ENCODE measurements at regions not wholly inside any gene's neighbourhood (a gene's known extent, or its start where the extent isn't known, plus 50 kb on each side); places are given as distances from the start of the nearest gene placed in this dataset.
A peak's percentile ranks its signal among the peaks of the same experiment; 100 is the strongest.

DNA sequence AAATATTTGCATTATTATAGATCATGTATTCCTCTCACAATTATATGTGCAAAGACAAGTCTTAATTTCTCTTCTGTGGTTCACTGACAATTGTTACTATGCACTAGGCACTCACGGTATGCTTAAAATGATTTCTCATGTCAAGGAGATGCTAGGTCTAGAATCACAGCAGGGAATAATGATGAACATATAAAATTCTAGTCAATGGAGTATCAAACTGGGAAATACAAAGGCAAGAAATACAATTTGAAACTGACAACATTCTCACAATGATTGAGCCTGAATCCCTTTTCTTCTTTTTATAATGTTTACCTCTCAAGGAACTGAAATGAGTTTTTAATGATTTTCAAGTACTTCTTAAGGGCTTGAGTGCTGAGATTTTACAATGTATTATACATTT lies 302.3 kb upstream of the GRAMD2B start:
- TF ChIP-seq MAZ (IDR thresholded peaks at IDR 0.05; ENCODE audit: borderline replicate concordance, low read depth, low read length) (no peak), CEBPB (IDR thresholded peaks at IDR 0.05) (no peak), TP53 (CRISPR knock-in tag; IDR thresholded peaks at IDR 0.05) (no peak), POLR2A (IDR thresholded peaks at IDR 0.05; ENCODE audit: low read length) (no peak), JUNB (IDR thresholded peaks at IDR 0.05) (no peak), RARB (CRISPR knock-in tag; IDR thresholded peaks at IDR 0.05) (no peak), ZC3H11A (IDR thresholded peaks at IDR 0.05) (no peak), FOSB (CRISPR knock-in tag; IDR thresholded peaks at IDR 0.05) (no peak), HOXB5 (CRISPR knock-in tag; IDR thresholded peaks at IDR 0.05) (no peak), JUN (IDR thresholded peaks at IDR 0.05) (no peak)
- TF ChIP-seq, protein P1, sequence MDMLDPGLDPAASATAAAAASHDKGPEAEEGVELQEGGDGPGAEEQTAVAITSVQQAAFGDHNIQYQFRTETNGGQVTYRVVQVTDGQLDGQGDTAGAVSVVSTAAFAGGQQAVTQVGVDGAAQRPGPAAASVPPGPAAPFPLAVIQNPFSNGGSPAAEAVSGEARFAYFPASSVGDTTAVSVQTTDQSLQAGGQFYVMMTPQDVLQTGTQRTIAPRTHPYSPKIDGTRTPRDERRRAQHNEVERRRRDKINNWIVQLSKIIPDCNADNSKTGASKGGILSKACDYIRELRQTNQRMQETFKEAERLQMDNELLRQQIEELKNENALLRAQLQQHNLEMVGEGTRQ (IDR thresholded peaks at IDR 0.05), result no peak
- TF ChIP-seq, protein P2, sequence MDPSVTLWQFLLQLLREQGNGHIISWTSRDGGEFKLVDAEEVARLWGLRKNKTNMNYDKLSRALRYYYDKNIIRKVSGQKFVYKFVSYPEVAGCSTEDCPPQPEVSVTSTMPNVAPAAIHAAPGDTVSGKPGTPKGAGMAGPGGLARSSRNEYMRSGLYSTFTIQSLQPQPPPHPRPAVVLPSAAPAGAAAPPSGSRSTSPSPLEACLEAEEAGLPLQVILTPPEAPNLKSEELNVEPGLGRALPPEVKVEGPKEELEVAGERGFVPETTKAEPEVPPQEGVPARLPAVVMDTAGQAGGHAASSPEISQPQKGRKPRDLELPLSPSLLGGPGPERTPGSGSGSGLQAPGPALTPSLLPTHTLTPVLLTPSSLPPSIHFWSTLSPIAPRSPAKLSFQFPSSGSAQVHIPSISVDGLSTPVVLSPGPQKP (IDR thresholded peaks at IDR 0.05; ENCODE audit: low read depth, low read length), result no peak
- TF ChIP-seq, protein P3, sequence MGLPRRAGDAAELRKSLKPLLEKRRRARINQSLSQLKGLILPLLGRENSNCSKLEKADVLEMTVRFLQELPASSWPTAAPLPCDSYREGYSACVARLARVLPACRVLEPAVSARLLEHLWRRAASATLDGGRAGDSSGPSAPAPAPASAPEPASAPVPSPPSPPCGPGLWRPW (IDR thresholded peaks at IDR 0.05), result no peak
- ATAC-seq (no peak), FAIRE-seq (no peak), DNase-seq (ENCODE audit: low read depth in 1 of 2, low spot score in 1 of 2) (no peak)
- WGBS (ENCODE audit: missing lambda C conversion rate), result 50% methylated on average over 1 of the region's 1 CpG
- Histone ChIP-seq H3K4me3 (no peak overlapping the region), H3K9me3 (no peaks in the 10 kb centered on the region), H3K4me2 (no peak overlapping the region), H3K27ac (no peak overlapping the region), H3K4me1 (no peaks in the 10 kb centered on the region)
- ChIA-PET CTCF (interaction anchor here (0.6 kb wide), 1 partner anchor 951 kb away, joined by 3 read pairs; no protein-coding TSS in a partner anchor), POLR2A (no interaction called here)

DNA sequence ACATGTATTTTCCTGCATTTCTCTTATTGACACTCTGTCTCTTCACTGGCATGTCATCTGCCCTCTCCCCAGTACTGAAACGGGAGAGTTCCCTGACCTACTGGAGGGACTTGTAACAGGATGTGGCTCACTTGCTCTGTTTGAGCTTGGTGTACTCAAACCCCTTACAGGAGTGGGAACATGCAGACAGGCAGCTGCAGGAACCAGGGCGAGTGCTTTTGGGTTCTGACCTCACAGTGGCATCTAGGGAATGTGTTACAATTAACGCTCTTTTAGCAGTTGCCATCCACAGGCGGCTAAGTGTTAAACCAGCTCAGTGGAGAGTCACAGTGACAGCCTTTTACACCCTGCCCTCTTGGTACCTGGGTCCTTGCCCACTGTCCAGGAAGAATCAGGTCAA lies 300.3 kb upstream of the GRAMD2B start:
- ChIA-PET POLR2A (no interaction called here), CTCF (no interaction called here)
- Histone ChIP-seq H3K4me1 (no peaks in the 10 kb centered on the region), H3K27ac (no peak overlapping the region), H3K4me2 (no peak overlapping the region), H3K4me3 (no peak overlapping the region), H3K9me3 (no peaks in the 10 kb centered on the region)
- DNase-seq (ENCODE audit: low read depth in 1 of 2, low spot score in 1 of 2), result no peak
- TF ChIP-seq, protein P4, sequence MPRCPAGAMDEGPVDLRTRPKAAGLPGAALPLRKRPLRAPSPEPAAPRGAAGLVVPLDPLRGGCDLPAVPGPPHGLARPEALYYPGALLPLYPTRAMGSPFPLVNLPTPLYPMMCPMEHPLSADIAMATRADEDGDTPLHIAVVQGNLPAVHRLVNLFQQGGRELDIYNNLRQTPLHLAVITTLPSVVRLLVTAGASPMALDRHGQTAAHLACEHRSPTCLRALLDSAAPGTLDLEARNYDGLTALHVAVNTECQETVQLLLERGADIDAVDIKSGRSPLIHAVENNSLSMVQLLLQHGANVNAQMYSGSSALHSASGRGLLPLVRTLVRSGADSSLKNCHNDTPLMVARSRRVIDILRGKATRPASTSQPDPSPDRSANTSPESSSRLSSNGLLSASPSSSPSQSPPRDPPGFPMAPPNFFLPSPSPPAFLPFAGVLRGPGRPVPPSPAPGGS (IDR thresholded peaks at IDR 0.05), result no peak
- no peak for TF ChIP-seq CHD2 (IDR thresholded peaks at IDR 0.05; ENCODE audit: low read length, partially characterized antibody)
- TF ChIP-seq MYC (IDR thresholded peaks at IDR 0.05; ENCODE audit: borderline replicate concordance, low read length), result no peak
- ATAC-seq, result no peak
- 32% methylated on average over 4 of the region's 4 CpGs for whole genome bisulfite sequencing (ENCODE audit: missing lambda C conversion rate)
- FAIRE-seq, result no peak

DNA sequence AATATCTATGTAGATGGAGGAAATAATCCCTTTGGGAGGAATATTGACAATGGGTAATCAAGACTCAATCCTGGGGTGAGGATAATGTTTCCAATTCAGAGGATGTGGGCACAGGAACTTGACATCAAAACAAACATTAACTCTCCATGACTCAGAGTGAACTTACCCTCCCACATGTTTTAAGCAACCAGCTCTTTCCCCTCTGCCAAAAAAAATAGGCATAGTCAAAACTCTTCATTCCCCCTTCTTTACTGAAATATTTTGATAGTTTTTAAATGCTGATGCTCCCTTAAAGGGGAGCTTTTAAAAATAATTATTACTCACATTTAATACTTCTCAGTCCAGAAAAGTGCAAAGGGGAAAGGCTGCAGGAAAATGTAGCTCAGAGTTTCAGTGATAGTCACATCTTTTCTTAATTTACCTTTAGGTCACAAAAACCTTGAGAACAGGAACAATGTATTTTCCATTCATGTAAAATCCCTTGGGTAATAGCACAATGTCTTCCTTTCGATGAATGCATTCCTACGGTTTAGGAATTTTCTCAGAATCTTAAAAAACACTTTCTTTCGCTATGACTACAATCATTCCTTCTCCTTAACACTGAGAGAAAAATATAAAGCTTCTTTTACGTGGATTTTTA lies 298.4 kb upstream of the GRAMD2B start:
- WGBS (ENCODE audit: missing lambda C conversion rate), result 38% methylated on average over 4 of the region's 4 CpGs
- ChIA-PET CTCF (interaction anchor here (1.2 kb wide), 1 partner anchor 12 kb away, joined by 3 read pairs; no protein-coding TSS in a partner anchor), POLR2A (no interaction called here)
- FAIRE-seq (no peak), DNase-seq (ENCODE audit: low read depth in 1 of 2, low spot score in 1 of 2) (peak in 1 of 2 experiments; percentile 1), ATAC-seq (no peak)
- no peaks in the 10 kb centered on the region for H3K4me1 ChIP-seq
- no peak overlapping the region for H3K4me2 ChIP-seq
- TF ChIP-seq CBX2 (IDR thresholded peaks at IDR 0.05; ENCODE audit: borderline replicate concordance, low read depth) (no peak), POLR2AphosphoS2 (conservative IDR thresholded peaks at IDR 0.05; ENCODE audit: low read length) (no peak), HOXA7 (CRISPR knock-in tag; IDR thresholded peaks at IDR 0.05) (no peak)
- no peaks in the 10 kb centered on the region for H3K9me3 ChIP-seq
- H3K4me3 ChIP-seq, result no peak overlapping the region
- no peak overlapping the region for H3K27ac ChIP-seq
